Right kidney (tissue), 1 donor: ENCODE measurements at regions not wholly inside any gene's neighbourhood (a gene's known extent, or its start where the extent isn't known, plus 50 kb on each side); places are given as distances from the start of the nearest gene placed in this dataset.

Experiments used
- DNase-seq: peaks from one replicate; pipeline ENCODE4 v3.0.0-alpha.2; 2016

DNA sequence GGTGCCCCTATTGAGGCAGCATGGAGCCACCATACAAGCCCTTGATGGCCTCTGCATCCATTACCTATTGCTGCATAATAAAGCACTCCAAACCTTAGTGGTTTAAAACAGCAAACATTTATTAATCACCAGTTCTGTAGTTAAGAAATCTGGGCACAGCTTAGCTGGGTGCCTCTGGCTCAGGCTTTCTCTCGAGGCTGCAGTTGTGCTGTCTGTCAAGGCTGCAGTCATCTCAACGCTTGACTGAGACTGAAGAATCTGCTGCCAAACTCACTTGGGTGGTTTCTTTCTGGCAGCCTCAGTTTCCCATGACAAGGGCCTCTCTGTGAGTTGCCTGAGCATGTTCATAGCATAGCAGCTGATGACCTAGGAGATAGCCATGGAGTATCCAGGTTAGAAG lies 207.4 kb upstream of the LRFN2 start:
- DNase-seq, result no peak

DNA sequence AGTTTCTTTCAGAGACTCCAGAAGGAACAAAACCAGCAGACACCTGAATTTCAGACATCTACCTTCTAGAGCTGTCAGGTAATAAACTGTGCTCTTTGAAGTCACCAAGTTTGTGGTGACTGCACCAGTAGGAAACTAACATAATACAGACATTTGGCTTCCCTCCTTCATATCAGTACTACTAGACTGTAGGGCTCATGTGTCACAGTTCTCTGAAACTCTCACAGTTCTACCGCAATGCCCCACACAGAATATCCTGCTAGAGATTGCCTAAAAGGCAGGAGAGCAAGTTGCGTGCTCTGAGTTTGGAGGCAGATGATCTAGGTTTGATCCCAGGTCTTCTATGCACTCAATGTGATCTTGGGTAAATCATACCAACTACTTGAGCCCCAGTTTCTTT lies 205.0 kb upstream of the LRFN2 start:
- no peak for DNase-seq

DNA sequence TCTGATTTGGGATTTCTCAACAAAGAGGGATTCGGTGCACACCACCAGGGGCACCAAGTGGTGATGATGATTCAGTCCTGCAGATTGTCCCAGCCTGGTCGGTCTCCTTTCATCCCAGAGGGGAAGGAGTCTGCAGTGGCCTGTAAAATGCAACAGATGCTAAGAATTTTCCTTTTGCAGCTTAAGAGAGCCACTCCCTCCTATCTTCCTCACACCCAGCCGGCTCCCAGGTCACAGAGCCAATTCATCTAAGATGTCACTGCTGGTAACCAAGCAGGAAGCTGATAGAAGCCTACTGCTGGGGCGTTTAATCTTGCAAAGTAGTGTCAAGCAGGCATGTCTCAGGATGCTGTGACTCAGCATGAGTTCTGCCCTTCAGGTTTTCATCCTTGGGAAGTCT lies 203.8 kb upstream of the LRFN2 start:
- no peak for DNase-seq

DNA sequence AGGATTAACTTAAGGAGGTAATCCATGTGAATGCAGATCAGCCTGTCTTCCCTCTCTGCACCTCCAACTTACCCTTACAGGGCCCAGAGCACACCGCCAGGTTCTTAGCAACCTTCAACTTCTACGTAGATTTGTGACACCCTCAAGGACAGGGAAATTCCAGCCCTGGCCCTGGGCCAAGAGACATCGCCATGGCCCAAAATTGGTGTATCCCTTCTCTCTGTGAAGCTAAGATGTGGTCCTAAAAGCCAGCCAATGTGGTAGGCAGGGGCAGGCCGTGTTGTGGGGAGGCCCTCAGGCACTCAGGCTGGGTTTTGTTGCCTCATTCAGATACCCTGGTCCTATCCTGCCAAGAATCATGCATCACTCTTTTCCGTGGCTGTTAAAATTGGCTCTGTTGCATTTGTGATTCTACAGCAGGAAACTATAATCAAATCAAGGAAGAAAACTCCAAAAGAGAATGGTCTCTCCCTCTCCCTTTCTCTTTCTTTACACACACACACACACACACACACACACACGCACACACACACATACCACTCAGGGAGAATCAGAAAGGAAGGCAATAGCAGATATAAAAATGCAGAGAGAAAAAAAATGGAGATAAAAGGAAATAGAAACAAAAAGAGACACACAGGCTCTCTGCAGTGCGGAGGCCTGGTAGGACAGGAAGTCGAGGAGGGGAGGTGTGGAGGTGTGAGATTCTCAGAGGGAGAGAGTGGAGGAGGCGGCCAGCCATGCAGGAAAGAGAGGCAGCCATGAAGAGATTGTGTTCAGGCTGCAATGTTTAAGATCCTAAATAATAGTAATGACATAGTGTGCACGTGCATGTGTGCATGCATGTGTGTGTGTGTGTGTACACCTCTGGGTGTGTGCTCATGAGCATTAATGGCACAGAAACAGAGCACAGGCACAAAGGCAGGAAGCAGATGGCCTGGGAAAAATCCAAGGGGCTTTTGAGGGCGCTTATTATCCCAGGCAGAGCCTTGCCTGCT lies 201.8 kb upstream of the LRFN2 start:
- DNase-seq, result peak; percentile 22

DNA sequence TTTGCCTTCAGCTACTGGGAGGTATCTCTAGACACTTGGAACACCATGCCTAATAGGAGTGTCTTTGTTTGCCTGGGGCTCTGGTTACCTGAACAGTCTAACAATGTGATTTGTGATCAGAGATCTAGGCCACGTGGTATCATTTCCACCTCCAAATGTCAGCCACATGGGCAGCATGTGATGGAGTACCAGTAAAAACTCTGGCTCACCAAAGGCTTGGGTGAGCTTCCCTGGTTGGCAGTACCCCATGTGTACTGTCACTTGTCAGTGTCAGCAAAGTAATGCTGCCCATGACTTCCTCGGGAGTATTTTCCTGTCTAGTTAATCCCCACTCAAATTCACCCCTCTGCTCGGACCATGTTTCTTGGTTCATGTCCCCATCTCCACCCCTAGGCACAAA lies 195.2 kb upstream of the LRFN2 start:
- no peak for DNase-seq

DNA sequence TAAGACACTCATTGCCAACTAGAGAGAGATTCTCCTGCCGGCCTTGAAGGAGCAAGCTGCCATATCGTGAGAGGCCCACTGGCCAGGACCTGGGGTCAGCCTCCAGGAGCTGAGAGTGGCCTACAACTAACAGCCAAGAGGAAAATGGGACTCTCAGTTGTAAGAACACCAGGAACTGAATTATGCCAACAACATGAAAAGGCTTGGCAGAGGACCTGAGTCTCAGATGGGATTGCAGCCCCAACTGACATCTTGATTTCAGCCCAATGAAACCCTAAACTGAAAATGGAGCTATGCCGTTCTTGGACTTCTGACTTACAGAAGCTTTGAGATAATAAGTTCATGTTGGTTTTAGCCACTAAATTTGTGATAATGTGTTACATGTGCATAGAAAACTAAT lies 193.5 kb upstream of the LRFN2 start:
- DNase-seq, result no peak

DNA sequence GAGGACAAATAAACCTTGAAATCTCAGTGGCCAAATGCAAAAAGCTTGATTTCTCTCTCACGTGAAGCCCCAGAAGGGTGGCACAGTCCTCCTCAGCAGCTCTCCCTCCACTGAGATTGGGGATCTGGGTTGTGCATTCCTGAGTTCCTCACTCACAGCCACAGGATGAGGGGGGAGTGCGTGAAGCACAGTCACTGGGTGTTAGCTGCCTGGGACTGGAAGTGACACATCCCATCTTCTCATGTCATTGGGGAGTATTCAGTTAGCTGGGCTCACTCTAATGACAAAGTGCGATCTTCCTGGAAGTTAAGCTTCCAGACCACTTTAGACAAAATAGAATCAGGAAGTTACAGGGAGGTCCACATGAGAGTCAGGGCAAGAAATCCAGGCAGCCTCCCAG lies 192.2 kb upstream of the LRFN2 start:
- DNase-seq, result no peak

DNA sequence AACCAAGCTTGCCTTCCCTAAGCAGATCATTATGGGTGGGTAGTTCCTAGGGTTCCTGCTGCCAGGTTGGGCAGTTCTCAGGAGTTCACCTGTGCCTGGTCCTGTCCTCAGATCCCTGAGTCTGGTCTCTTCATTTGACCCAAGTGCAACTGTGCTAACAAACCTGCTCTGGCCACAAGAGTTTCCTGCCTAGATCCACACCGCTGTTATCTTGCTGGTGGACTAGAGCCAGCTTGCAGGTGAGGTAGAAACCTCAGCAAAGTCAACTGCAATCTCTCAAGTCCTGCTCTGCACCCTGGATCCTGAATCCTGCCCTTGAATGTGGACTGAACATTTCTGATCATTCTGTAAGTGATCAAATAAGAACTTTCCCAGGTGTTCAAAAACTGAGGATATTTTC lies 191.8 kb upstream of the LRFN2 start:
- DNase-seq, result no peak

DNA sequence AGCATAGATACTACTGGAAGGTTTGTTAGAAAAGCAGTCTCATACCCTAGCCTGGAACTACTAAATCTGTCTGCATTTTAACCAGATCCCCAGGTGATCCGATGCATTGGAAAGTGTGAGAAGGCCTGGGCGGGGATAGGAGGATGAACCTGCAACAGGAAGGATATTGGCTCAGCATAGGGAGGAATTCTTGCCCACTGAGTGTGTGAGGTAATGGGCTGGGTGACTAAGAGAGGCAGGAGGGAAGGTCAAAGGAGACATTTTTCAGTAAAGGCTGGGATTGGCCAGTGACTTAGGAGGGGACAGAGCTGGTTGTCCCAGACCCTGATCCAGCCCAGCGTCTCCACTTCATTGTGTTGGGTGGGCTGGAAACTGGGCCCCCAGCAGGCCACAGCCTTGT lies 191.0 kb upstream of the LRFN2 start:
- DNase-seq, result no peak

DNA sequence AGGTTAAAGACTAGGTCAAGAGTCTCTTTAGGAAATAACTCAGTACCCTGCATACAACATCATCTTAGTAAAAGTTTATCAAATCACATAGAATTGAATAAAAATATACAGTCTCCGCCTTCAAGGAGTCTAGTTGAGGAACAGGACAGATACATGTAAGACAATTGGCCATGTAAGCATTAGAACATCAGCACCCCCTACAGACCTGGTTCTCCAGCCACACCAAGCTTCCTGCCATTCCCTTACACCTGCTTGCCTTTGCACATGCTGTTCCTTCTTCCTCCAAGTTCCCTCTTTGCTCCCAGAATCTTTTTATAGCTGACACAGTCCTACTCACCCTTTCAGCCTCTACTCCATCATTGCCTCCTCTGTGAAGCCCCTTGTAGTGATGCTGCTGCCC lies 187.8 kb upstream of the LRFN2 start:
- DNase-seq, result no peak

DNA sequence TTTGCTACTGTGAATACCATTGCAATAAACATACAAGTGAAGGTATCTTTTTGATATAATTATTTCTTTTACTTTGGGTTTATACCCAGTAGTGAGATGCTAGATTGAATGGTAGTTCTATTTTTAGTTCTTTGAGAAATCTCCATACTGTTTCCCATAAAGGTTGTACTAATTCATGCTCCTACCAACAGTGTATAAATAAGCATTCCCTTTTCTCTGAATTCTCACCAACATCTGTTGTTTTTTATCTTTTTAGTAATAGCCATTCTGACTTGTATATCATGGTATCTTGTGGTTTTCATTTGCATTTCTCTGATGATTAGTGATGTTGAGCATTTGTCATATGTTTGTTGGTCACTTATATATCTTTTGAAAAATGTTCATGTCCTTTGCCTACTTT lies 183.6 kb upstream of the LRFN2 start:
- no peak for DNase-seq

DNA sequence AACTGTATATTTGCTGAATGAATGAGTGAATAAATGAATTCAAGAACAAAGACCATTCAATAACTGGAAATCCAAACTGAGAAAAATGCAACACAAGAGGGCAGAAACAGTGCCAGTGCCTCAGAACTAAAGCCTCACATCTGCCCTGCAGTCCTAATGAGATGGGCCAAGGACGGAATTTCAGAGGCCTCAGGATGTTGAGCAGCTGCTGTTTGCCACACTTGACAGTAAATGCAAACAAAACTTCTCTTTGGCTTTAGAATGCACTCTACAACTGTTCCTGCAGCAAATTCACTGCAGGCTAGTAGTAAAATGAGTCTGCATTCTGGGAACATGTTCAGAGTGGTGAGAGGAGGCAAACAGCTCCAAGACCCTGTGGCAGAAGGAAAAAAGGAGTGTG lies 177.6 kb upstream of the LRFN2 start:
- DNase-seq, result no peak

DNA sequence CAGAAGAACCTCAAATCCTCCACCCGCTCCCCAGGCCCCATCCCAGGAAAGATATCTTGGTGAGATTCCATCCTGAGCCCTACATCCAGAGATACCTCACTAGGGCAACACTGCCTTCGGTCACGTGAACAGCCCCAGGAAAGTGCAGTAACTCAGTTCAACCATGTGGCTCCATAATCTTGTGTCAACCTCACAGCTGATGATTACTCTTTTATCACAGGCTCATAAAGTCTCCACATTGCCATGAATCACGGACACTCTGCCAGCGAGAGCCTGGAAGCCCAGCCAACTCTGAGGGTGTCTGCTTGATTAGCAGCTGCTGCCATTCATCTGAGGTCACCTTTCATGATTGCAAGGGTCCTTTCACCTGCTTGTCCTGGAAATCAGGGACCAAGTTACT lies 175.8 kb upstream of the LRFN2 start:
- DNase-seq, result no peak

DNA sequence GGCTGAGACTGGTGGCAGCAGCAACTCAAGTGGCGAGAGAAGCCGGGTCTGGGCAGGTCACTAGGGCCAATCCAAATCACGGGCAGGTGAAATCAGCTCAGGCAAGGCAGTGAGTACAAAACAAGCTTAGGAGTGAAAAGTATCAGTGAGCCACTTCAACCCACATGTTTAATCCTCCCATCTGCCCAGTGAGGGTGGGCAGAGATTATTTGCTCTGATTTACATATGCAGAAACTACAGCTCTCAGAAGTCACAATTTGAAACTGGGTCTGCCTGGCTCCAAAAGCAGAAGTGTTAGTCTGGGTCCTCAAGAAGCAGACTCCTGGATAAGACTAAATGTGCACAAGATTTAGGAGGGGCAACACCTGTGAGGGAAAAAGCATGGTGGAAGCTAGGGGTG lies 173.7 kb upstream of the LRFN2 start:
- no peak for DNase-seq

DNA sequence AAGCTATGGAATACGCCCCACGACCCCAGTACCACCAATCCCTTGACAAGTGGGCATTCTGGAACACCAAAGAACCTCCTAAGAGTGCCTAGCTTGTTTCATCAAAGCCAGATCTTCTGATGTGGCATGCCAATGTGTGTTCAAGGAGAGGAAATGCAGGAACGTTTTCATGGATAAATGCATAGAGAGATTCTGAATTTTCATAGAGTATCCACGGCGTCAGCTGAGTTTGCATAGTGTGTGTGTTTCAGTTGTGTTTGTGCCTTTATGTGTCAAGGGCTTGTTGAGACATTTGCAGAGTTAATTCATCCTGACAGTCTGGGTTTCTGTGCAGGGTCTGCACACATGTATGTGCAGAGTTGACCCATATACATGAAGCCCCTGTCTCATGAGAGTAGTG lies 172.7 kb upstream of the LRFN2 start:
- DNase-seq, result no peak

DNA sequence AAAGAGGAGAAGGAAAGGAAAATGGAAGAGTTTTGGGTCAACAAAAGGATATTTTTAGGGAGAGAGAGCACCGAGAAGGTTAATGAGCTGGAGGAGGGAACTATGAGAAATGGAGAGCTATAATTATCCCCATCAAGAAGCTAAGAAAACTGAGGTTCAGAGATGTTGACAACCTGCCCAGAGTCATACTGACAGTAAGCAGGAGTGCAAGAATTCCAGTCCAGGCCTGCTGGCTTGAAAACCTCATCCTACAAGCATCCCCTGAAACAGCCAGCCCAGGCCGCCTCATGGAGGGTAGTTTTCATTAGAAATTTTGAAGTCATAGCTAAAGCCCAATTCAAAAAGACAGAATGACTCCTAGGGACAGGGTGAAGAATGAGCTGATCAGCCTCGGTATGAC lies 172.1 kb upstream of the LRFN2 start:
- DNase-seq, result no peak

DNA sequence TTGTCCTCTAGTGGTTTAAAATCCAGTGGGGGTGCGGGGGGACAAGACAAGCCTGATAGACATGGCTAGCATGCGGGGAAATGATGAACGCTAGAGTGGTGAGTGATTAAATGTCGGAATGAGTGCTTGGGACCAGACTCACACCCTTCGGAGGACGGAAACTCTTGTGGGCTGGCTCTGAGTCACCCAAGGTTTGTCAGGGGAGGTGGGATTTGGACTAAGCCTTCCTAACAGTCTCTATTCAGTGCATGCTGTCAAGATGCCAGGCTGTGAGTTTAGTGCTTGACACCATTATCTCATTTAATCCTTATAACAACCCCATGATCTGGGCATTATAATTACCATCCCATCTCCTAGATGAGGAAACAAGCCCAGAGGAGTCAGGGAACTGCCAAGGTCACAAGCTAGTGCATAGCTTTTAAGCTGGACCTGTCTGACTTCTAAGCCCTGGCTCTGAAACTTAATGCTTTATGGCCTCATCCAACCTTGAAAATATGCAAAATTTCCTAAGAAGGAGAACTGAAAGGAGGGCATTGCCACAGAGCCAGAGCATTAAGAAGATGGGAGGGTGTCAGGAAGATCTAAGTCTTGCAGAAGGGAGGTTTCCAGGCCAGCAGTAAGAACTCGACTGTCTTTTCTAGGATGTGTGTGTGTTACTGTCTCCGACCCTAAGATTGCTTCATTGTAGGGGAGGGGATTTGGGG lies 168.7 kb upstream of the LRFN2 start:
- DNase-seq, result no peak

DNA sequence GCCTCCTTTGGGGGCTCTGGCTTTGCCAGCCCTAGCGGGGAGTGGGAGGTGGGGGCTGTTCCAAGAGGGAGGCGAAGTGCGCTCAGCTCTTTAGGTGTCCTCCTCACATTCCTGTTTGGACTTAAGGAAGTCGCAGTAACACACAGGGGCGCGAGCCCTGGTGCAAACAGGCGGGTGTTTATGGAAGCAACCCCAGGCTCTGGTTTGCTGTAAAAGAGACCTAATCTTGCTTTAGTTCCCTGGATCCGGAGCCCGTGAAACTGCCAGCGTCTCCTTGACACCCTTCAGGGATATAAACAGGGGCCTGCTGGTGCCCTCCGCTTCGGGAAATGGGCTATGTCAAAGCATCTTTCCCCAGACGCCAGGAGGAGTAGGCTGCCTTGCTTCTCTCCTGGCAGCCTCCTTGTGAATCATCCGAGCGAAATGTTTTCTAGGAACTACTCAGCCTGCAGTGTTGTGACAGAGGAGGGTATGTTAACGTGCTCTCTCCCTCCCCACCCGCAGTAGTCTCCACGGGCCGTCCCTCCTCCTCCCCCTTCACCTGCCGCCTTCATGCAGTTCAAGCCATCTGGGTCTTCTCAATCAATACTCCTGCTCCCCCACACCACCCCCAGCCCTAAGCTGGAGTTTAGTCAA lies 168.0 kb upstream of the LRFN2 start:
- peak; percentile 50 for DNase-seq

DNA sequence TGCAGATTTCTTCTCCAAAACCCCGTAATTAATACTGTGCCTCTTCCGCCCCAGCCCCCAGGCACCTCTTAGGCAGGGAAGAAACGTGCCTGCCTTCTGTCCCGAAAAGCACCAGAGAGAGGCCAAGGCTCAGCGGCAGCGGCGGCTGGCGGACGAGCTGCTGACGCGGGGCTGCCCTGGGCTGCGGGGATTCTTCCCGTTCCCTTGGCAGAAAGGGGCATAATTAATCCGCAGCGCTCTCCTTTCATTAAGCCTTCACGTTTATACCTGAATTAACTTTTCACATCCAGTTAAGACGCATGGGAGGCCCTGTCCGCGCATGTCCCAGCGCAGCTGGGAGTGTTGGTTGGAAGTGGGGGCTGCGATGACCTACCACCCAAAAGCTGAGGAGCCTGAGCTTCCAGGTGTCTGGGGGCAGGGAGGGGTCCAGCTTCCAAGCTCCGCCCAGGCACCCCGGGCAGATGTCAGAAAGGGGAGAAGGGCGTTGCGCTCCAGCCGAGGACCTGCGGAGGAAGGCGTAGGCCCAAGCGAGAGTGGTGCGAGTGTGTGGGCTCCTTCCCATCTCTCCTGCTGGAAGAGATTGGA lies 167.4 kb upstream of the LRFN2 start:
- peak; percentile 51 for DNase-seq

DNA sequence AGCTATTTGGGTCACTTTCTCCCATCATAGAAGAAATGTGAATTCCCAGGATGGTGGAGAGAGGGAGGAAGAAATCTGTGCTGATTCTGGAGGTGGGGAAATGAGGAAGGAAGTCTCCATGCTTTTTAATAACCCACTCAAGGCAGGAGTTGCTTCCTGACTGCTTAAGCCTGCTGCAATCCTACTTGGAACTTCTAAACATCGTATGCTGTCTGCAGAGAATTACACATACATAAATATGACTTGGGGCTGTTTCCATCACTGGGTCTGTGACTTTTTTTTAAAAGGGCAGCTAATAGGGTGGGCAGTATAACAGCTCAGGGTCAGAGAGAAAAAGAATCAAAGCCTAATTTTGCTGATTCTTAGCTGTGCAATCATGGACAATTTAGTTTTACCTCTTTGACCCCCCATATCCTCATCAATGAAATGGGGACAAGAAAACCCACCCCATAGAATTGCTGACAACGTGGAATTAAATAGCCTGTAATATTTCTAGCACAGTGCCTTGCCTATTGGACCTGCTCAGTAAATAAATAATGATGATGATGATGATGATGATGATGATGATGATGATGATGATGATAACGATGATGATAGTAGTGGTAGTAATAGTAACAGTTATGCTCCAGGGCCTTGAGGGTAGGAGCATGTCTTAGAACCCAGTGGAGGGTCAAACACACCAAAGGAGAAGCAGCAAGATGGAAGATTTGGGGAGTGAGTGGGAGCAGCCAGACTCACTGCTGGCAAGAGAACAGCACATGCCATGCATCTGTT lies 166.7 kb upstream of the LRFN2 start:
- DNase-seq, result no peak

DNA sequence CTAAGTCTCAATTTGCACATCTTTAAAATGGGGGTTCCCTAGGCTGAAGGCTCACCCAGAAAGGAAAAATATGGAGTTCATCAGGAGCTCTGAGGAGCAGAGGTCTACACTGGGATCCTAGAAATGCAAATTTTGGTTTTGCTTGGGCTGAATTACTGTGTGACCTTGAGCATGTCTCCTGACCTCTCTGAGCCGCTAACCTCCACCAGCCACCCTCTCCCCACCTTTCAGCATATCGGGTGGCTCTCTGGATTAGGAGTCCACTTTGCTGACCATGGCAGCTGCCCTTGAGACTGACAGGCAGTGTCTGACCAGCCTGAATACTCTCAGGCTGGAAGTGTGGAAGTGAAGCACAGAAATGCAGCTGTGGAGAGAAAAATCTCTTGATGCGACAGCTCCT lies 165.9 kb upstream of the LRFN2 start:
- DNase-seq, result no peak

DNA sequence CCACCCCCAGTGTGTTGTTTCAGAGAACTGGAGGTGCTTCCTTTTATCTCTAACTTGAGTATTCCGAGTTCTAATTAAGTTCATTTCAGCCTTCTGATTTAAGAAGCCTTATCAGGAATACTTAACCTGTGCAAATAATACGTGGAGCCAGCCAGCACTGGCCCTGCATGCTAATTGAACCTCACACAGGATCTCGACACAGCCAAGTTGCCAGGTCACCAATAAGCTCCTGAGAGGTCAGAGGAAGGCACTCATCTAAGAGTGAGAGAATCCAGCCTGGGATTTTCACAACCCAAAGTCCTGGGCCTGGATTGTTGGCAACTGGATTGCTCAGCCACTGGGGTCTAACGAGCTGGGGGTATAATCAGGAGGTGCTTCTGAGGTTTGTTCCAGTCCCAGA lies 157.7 kb upstream of the LRFN2 start:
- DNase-seq, result no peak
